GM23338 (cell line): ENCODE measurements at regions not wholly inside any gene's neighbourhood (a gene's known extent, or its start where the extent isn't known, plus 50 kb on each side); places are given as distances from the start of the nearest gene placed in this dataset.

Experiments
- CTCF ChIP-seq, 2 experiments: fragments of 200-600 bp in 1 of 2; sonication (generic) in 1 of 2; conservative IDR thresholded peaks; 2 replicates each; pipeline versions ENCODE4 v1.5.1 to v1.6.1; 2016 to 2017; ENCODE audit warnings: antibody characterized with exemption in 2 of 2, low read depth in 2 of 2, mild to moderate bottlenecking in 2 of 2, moderate library complexity in 1 of 2
- NANOG ChIP-seq: IDR thresholded peaks from 2 replicates; pipeline ENCODE4 v1.6.1; 2016; ENCODE audit warnings: antibody characterized with exemption, borderline replicate concordance
- POLR2AphosphoS5 ChIP-seq: IDR thresholded peaks from 2 replicates; pipeline ENCODE4 v1.6.1; 2016; ENCODE audit warnings: antibody characterized with exemption, low read depth
- ZNF114 ChIP-seq: fragments of 250-450 bp; sonication (Bioruptor Pico); IDR thresholded peaks from 2 replicates; pipeline ENCODE4 v1.5.0; 2020; ENCODE audit warnings: mild to moderate bottlenecking, moderate library complexity
- ZNF462 ChIP-seq: fragments of 250-450 bp; sonication (Bioruptor Pico); IDR thresholded peaks from 2 replicates; pipeline ENCODE4 v1.5.0; 2020; ENCODE audit warnings: mild to moderate bottlenecking, moderate library complexity

DNA sequence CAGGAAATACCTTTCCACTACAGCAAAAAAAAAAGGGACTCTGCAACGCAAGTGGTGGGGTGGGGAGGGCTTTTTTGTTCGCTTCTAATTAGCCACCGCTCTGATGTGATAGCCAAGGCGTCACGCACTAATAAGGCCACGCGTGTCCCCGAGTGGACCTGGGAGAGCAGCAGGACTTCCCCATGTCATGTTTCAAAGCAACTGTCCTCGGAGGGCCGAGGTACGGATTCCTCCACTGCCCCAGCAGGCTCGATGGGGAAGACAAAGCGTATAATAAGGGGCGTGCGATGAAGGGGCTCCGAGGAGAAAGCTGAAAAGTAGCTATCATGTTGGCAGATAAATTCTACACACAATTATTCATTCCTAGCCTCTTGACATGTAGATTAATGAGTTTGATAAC is 179.7 kb upstream of the ZNF507 start:
- TF ChIP-seq POLR2AphosphoS5 = no peak
- TF ChIP-seq CTCF (conservative IDR thresholded peaks at IDR 0.05; ENCODE audit: low read depth in 2 of 2) = no peak
- no peak for TF ChIP-seq ZNF114
- TF ChIP-seq ZNF462 = no peak
- TF ChIP-seq NANOG = no peak
